Activated CD8-positive, alpha-beta T cell treated with anti-CD3 and anti-CD28 coated beads for 36 hours (primary cell): ENCODE measurements at regions not wholly inside any gene's neighbourhood (a gene's known extent, or its start where the extent isn't known, plus 50 kb on each side); places are given as distances from the start of the nearest gene placed in this dataset.

Experiments used
- ATAC-seq: fragments of 200-7000 bp; cut with Tn5 transposase; one replicate; pipeline ENCODE4 v1.10.0; 2021; ENCODE audit warnings: mild to moderate bottlenecking, moderate library complexity
- CTCF ChIA-PET: fragments of 350-600 bp; sonication (Branson Sonifier 250); formaldehyde crosslinking; loops from one replicate; lab custom pipeline; 2021; ENCODE audit warnings: antibody characterized with exemption; lab: Charles Lee
- POLR2A ChIA-PET: fragments of 350-600 bp; sonication (Branson Sonifier 250); formaldehyde crosslinking; loops from one replicate; lab custom pipeline; 2021; ENCODE audit warnings: antibody characterized with exemption; lab: Charles Lee
- DNase-seq: peaks from one replicate; pipeline ENCODE4 v3.0.0-alpha.2; 2020
- H3K27ac Mint-ChIP-seq: one replicate; pipeline ENCODE4 v1.8.0; 2021; ENCODE audit warnings: mild to moderate bottlenecking, mixed read lengths
- H3K27me3 Mint-ChIP-seq: one replicate; pipeline ENCODE4 v1.8.0; 2021; ENCODE audit warnings: mixed read lengths
- H3K36me3 Mint-ChIP-seq: one replicate; pipeline ENCODE4 v1.8.0; 2021; ENCODE audit warnings: low read depth, mixed read lengths
- H3K4me1 Mint-ChIP-seq: one replicate; pipeline ENCODE4 v1.8.0; 2021; ENCODE audit warnings: low read depth, mixed read lengths
- H3K4me3 Mint-ChIP-seq: one replicate; pipeline ENCODE4 v1.8.0; 2021; ENCODE audit warnings: mild to moderate bottlenecking, moderate library complexity, mixed read lengths
- H3K9me3 Mint-ChIP-seq: one replicate; pipeline ENCODE4 v1.8.0; 2021; ENCODE audit warnings: mixed read lengths
- intact Hi-C: fragments of 100-400 bp; cut with micrococcal nuclease; formaldehyde crosslinking; loops from one replicate; pipeline ENCODE4 v1.10.0; 2022
- TF ChIP-seq, protein P1 (sequence below): fragments of 200-600 bp; IDR thresholded peaks from one replicate; pipeline ENCODE4 v1.8.0; 2022; ENCODE audit warnings: antibody characterized with exemption, mild to moderate bottlenecking

GRCh38 chr3:146912241-146913015 is 307.3 kb upstream of the PLSCR5 start:
- TF ChIP-seq, protein P1, sequence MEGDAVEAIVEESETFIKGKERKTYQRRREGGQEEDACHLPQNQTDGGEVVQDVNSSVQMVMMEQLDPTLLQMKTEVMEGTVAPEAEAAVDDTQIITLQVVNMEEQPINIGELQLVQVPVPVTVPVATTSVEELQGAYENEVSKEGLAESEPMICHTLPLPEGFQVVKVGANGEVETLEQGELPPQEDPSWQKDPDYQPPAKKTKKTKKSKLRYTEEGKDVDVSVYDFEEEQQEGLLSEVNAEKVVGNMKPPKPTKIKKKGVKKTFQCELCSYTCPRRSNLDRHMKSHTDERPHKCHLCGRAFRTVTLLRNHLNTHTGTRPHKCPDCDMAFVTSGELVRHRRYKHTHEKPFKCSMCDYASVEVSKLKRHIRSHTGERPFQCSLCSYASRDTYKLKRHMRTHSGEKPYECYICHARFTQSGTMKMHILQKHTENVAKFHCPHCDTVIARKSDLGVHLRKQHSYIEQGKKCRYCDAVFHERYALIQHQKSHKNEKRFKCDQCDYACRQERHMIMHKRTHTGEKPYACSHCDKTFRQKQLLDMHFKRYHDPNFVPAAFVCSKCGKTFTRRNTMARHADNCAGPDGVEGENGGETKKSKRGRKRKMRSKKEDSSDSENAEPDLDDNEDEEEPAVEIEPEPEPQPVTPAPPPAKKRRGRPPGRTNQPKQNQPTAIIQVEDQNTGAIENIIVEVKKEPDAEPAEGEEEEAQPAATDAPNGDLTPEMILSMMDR: no peak
- POLR2A ChIA-PET: no interaction called here
- Mint-ChIP-seq H3K27me3 (no peaks in the 10 kb centered on the region), H3K9me3 (peaks cover 2% of the 10 kb centered on the region), H3K36me3 (no peaks in the 10 kb centered on the region), H3K4me3 (no peak overlapping the region), H3K27ac (no peak overlapping the region), H3K4me1 (no peaks in the 10 kb centered on the region)
- CTCF ChIA-PET: no interaction called here
- DNase-seq (no peak), ATAC-seq (no peak)
- intact Hi-C loops: no loop called here

DNA sequence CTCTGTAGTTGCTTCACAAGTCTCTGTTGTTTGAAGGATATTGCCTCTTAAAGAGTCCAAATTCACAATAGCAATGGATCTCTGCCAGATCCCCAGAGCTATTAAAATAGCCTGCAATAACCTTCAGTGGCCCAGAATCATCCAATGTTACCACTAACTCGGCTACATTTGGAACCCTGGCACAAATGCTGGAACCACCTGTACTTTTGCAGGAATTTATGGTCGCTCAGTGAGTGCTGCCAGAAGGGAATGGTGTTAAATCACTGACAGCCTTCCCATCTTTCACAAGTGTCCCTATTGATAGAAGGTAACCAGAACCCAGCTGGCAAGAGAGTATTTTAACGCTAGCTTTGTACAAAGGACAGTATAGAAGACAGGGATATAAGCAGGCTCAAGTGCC is 298.8 kb upstream of the PLSCR5 start:
- no peaks in the 10 kb centered on the region for H3K9me3 Mint-ChIP-seq
- TF ChIP-seq, protein P1: no peak
- H3K4me3 Mint-ChIP-seq: no peak overlapping the region
- no peak overlapping the region for H3K27ac Mint-ChIP-seq
- ChIA-PET POLR2A (no interaction called here), CTCF (no interaction called here)
- DNase-seq (no peak), ATAC-seq (no peak)
- no peaks in the 10 kb centered on the region for H3K36me3 Mint-ChIP-seq
- intact Hi-C loops: no loop called here
- H3K27me3 Mint-ChIP-seq: no peaks in the 10 kb centered on the region
- no peaks in the 10 kb centered on the region for H3K4me1 Mint-ChIP-seq

GRCh38 chr3:146899171-146899570 is 294.0 kb upstream of the PLSCR5 start:
- no peak for ATAC-seq
- Mint-ChIP-seq H3K4me3 (no peak overlapping the region), H3K9me3 (peaks cover 5% of the 10 kb centered on the region), H3K36me3 (no peaks in the 10 kb centered on the region), H3K27ac (no peak overlapping the region), H3K27me3 (no peaks in the 10 kb centered on the region), H3K4me1 (no peaks in the 10 kb centered on the region)
- TF ChIP-seq, protein P1: no peak
- intact Hi-C loops: no loop called here
- ChIA-PET POLR2A (no interaction called here), CTCF (no interaction called here)
- DNase-seq: no peak

- no peak for ATAC-seq
- CTCF ChIA-PET: no interaction called here
- intact Hi-C loops: no loop called here
Observed at GRCh38 chr3:146896711-146897110, 291.6 kb upstream of the PLSCR5 start.

More at GRCh38 chr3:146896711-146897110, 291.6 kb upstream of the PLSCR5 start:
- Mint-ChIP-seq H3K36me3 (no peaks in the 10 kb centered on the region), H3K4me1 (no peaks in the 10 kb centered on the region), H3K27me3 (no peaks in the 10 kb centered on the region), H3K4me3 (no peak overlapping the region), H3K27ac (no peak overlapping the region), H3K9me3 (peaks cover 5% of the 10 kb centered on the region)
- TF ChIP-seq, protein P1: no peak
- POLR2A ChIA-PET: no interaction called here
- no peak for DNase-seq
